NCI-H1436 (cell line): ENCODE measurements at regions not wholly inside any gene's neighbourhood (a gene's known extent, or its start where the extent isn't known, plus 50 kb on each side); places are given as distances from the start of the nearest gene placed in this dataset.
"Not testable (repeated sequence)": the region's sequence is repeated elsewhere in the genome, so short reads cannot be mapped to it uniquely, and the experiment has no call there.

Experiments used
- DNase-seq: peaks from one replicate; lab custom pipeline; 2025; lab: John Stamatoyannopoulos, UW

DNA sequence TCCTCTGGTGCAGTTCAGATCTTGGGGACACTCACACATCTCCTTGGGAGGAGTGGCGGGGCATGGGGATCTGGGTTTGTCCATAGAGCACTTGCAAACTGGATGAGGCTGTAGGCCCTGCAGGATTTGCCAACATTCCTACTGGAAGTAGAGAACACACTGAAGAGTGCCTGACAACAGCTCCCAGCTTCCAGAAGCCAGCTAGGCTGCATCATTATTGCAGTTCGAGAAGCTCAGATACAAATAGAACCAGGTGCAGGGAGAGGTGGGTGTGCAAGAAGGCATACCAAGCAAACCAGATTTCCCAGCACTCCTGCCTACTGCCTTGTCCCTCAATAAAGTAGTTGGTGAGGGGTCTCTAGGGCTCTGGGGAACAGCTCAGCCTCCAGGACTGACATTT, 52.5 kb downstream of the RHOB start:
- no peak for DNase-seq

DNA sequence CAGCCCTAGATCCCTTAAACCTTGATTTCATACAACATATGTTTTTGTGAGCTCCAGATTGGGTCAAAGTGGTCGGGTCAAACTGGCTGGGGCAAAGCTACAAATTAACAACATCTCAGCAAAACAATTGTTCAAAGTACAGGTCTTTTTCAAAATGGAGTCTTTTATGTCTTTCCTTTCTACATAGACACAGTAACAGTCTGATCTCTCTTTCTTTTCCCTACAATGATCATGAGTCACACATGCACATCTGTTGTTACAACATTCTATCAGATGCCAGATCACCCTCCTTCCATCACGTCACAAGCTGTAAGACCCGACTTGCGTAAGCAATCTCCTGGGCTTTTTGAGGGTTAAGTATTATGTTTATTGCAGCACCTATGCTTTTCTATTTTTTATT, 55.1 kb downstream of the RHOB start:
- DNase-seq: no peak

DNA sequence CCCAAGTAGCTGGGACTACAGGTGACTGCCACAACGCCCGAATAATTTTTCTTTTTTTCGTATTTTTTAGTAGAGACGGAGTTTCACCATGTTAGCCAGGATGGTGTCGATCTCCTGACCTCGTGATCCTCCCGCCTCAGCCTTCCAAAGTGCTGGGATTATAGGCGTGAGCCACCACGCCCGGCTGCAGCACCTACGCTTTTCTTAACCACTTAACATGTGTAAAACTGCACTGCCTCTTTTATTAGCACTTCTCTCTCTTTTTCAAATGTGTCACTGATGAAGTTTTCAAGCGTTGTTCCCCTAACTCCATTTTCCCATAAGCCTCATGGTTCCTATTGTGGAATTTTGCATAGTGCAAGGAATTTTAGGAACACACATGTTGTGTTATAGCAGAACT, 55.6 kb downstream of the RHOB start:
- not testable (repeated sequence) for DNase-seq

- DNase-seq: no peak
Observed at GRCh38 chr2:20504174-20504573, 57.3 kb downstream of the RHOB start.

- DNase-seq: no peak
Observed at GRCh38 chr2:20506201-20506685, 59.4 kb downstream of the RHOB start.

DNA sequence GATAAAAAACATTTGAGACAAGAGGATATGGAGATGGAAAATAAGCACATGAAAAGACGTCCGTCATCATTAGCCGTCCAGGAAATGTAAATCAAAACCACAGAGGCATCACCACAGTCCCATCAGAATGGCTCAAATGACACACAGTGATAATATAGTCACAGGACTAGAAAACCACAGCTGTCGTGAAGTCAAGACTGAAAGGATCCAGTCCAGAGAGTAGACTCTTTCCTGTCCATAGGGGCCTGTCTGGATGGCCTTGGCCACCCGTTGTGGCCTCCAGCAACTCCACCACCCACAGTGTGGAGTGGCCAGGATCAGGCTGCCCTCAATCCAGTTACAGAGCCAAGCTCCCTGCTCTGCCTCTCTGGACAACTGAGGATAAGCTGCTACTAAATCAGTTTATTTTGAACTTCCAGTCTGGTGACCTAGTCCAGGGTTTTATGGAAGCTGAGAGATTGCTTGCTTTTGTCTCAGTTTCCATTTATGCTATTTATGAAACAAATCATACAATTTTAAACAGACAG, 60.4 kb downstream of the RHOB start:
- no peak for DNase-seq

DNA sequence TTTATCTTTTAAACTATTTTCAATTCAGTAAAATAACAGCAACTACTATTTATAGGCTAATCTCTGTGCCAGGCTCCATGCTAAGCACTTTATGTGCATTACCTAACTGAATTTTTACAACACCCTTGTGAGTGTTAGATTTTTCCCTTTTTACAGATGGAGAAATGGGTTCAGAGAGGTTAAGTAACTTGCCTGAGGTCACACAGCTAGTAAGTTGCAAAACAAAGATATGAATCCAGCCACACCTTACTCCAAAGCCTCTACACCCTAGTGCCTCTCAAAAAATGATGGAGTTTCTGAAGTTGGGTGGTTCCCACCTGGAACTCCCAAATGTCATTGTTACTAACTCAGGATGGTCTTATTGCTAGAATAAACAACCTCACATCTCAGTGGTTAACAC, 60.8 kb downstream of the RHOB start:
- DNase-seq: no peak

DNA sequence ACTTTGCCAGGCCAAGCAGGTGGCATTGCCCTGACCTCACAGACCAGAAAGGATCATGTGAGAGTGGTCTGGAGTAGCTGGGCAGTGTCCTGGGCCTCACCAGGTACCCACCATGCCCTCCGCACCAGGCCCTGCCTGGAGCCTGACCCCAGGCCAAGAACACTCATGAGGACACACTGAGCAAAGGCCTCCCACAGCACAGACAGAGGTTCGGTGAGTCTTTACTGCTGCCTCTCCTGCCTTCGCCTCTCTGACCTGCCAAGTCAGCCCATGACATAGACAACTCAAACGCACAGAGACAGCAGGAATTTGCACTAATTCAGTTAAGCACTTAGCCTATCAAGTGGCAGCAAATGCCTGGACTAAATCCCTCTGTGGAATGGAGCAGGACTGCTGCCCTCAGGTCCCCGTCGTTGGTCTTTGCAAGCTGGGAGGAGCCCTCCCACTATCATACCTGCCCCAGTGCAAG, 62.5 kb downstream of the RHOB start:
- no peak for DNase-seq

- DNase-seq: peak; percentile 79
Observed at GRCh38 chr2:20509770-20510490, 63.1 kb downstream of the RHOB start.

DNA sequence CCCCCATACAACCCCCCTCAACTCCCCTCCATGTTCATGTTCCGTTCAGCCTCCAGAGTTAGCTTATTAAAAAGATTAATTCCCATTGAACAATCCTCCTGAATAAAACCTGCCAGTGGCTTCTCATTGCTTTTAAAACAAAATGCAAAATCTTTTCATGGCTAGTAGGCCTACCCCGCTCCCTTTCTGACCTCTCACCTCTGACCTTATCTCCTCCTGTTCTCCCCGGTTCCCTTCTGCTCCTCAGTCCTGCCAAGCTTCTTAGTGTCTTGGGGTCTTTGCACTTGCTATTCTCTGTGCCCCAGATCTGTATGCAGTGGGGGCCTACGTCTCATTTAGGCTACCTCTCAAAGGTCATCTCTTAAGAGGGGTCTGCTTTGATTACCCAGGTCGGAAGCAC, 64.3 kb downstream of the RHOB start:
- no peak for DNase-seq

GRCh38 chr2:20512061-20512605, 65.3 kb downstream of the RHOB start:
- DNase-seq: no peak

- DNase-seq: no peak
Observed at GRCh38 chr2:20513946-20514345, 67.1 kb downstream of the RHOB start.

GRCh38 chr2:20514596-20515269, 67.9 kb downstream of the RHOB start:
- no peak for DNase-seq

DNA sequence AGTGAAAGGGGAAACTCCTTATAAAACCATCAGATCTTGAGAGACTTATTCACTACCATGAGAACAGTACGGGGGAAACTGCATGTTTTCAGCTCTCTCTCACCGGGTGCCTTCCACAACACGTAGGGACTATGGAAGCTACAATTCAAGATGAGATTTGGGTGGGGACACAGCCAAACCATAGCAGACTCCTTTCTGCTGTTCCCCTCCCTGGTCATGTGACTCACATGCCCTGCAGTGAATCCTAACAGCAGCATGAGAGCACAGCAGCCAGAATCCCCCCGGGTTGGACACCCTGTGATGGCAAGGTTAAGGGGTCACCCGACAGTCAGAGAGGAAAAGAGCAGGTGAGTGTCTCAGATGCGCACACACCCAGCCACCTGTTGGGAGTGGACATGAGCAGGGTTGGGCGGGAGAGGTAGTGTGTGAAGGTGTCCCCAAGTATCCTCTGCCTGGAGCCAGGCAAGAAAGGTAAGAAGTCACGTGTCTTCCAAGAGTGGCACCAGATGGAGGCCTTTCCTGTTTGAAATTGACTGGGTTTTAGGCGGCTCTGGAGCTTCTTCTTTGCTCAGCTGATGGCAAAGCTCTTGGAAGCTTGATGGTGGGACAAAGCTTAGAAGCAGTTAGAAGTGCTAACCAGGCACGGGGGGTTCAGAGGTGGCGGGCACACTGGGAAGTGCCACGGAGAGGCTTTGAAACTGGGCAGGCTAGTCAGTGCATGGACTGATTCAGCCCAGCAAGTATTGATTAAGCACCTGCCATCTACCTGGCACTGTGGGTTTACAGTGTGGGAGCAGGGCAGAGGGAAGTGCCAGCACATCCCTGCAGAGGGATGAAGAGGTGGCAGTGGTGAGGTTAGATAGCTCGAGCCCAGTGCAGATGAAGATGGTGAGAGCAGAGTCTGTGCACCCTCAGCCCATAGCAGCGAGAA, 68.7 kb downstream of the RHOB start:
- DNase-seq: no peak

DNA sequence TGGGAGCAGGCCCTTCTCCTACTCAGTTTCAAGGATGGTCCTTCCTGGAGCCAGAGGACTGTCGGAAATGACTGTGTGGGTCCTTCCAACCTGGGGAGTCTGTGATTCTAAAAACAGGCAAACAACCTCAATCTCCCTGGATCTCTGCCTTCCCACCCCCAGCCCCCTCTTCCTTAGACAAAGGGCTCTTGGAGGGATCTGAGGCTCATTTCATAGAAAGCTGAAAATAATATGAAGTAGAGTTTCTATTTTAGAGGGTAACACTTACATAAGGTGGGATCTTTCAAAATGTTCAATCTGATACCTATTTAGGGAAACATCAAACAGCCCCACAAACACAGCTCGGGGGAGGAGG, 69.4 kb downstream of the RHOB start:
- no peak for DNase-seq

DNA sequence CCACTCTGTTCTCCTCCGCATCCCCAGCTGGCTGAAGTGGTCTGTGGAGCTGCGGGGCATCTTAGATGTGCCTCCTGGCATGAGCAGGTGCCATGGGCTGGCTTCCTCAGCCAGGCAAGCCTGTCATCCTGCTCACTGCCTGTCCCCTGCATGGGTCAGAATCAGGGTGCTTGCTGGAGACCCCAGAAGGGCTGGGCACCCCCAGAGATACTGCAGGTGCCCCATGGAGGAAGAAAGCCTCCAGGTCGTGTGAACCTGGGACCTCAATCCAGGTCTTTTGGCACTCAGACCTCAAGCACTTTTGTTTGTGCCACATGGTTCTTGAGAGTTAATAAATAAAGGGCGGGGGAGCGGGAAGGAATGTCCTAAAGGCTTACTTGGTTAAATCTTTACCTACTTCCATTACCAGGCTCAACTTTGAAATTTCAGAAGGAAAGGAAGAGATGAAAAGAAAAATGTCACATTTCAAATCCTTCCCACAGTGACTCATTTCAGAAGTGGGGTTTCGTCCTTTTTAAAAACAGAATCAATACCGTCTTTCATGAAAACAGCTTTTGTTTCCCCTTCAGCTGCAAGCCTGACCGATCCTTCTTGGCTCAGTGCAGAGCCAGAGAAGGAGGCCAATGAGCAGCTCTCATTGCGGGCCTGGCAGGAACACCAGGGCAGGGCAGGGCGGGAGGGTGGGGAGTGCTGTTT, 69.9 kb downstream of the RHOB start:
- no peak for DNase-seq

GRCh38 chr2:20519309-20519708, 72.4 kb downstream of the RHOB start:
- no peak for DNase-seq

DNA sequence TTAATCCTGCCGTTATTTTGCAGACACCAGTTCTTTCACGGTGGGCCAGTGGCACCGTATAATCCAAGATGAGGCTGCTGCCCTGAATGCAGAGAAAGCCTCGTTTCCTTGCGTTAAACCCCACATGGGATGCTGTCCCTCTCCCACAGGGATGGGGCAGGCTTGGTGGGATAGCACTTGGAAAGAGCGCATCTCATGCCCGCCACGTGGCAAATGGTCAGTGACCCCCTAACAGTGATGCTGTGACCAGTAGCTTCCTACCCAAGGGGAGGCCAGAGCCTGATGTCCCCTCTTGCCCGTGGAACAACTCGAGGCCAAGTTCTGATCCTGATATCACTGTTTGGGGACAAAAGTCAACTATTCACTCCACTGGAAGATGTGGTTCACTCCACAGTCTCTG, 73.3 kb downstream of the RHOB start:
- DNase-seq: no peak

GRCh38 chr2:20521193-20521592, 74.3 kb downstream of the RHOB start:
- DNase-seq: no peak

GRCh38 chr2:20521682-20522189, 74.9 kb downstream of the RHOB start:
- no peak for DNase-seq
